Activated T-helper 9 cell treated with anti-CD3 and anti-CD28 coated beads, Interleukin-2, amount 50 U/mL, for 16 hours (primary cell): ENCODE measurements at regions not wholly inside any gene's neighbourhood (a gene's known extent, or its start where the extent isn't known, plus 50 kb on each side); places are given as distances from the start of the nearest gene placed in this dataset.
"Not testable (repeated sequence)": the region's sequence is repeated elsewhere in the genome, so short reads cannot be mapped to it uniquely, and the experiment has no call there.

Source experiments
- DNase-seq: peaks from one replicate; pipeline ENCODE4 v3.0.0-alpha.2; 2020; ENCODE audit warnings: low read depth

GRCh38 chr3:124318014-124318413 is 326.1 kb upstream of the ROPN1 start:
- no peak for DNase-seq

- DNase-seq, result no peak
Observed at GRCh38 chr3:124318656-124319055, 326.7 kb upstream of the ROPN1 start.

GRCh38 chr3:124320976-124321375 is 329.1 kb upstream of the ROPN1 start:
- no peak for DNase-seq

- DNase-seq, result no peak
Observed at GRCh38 chr3:124322309-124322880, 330.5 kb upstream of the ROPN1 start.

GRCh38 chr3:124322966-124323365 is 331.0 kb upstream of the ROPN1 start:
- no peak for DNase-seq

GRCh38 chr3:124325248-124325647 is 333.3 kb upstream of the ROPN1 start:
- no peak for DNase-seq

GRCh38 chr3:124329723-124330122 is 337.8 kb upstream of the ROPN1 start:
- DNase-seq, result no peak

- DNase-seq, result no peak
Observed at GRCh38 chr3:124333931-124334640, 342.2 kb upstream of the ROPN1 start.

- DNase-seq, result no peak
Observed at GRCh38 chr3:124336067-124336656, 344.2 kb upstream of the ROPN1 start.

- DNase-seq, result no peak
Observed at GRCh38 chr3:124345845-124346244, 353.9 kb upstream of the ROPN1 start.

GRCh38 chr3:124346487-124346886 is 354.6 kb upstream of the ROPN1 start:
- no peak for DNase-seq

- no peak for DNase-seq
Observed at GRCh38 chr3:124347418-124347817, 355.5 kb upstream of the ROPN1 start.

GRCh38 chr3:124348555-124348954 is 356.6 kb upstream of the ROPN1 start:
- DNase-seq, result not testable (repeated sequence)

GRCh38 chr3:124351430-124352148 is 359.7 kb upstream of the ROPN1 start:
- no peak for DNase-seq

GRCh38 chr3:124352149-124352539 is 360.2 kb upstream of the ROPN1 start:
- DNase-seq, result no peak

- DNase-seq, result no peak
Observed at GRCh38 chr3:124353691-124354090, 361.8 kb upstream of the ROPN1 start.

- DNase-seq, result no peak
Observed at GRCh38 chr3:124354150-124354549, 362.2 kb upstream of the ROPN1 start.

- no peak for DNase-seq
Observed at GRCh38 chr3:124358156-124358555, 366.2 kb upstream of the ROPN1 start.

GRCh38 chr3:124360155-124360554 is 368.2 kb upstream of the ROPN1 start:
- DNase-seq, result no peak

GRCh38 chr3:124360563-124360962 is 368.6 kb upstream of the ROPN1 start:
- DNase-seq, result no peak

GRCh38 chr3:124361566-124361965 is 368.7 kb upstream of the UMPS start:
- DNase-seq, result no peak

GRCh38 chr3:124362455-124362854 is 367.8 kb upstream of the UMPS start:
- no peak for DNase-seq

GRCh38 chr3:124363476-124363875 is 366.8 kb upstream of the UMPS start:
- DNase-seq, result no peak
